GM12878 (cell line): ENCODE measurements at regions not wholly inside any gene's neighbourhood (a gene's known extent, or its start where the extent isn't known, plus 50 kb on each side); places are given as distances from the start of the nearest gene placed in this dataset.

ENCODE experiments used
- ATAC-seq: fragments of 200-7000 bp; cut with Tn5 transposase; 3 replicates; pipeline ENCODE4 v1.9.1; 2020; ENCODE audit warnings: mild to moderate bottlenecking, moderate library complexity
- BruUV-seq: library from RNA; stranded (reverse); fragments of 400-500 nt; replicated peaks from 2 replicates; lab custom pipeline; 2021; lab: Mats Ljungman, UMichigan
- CTCF ChIA-PET: fragments of 300-600 bp; sonication (Branson Sonifier 250); formaldehyde crosslinking; extraction: SDS; loops from one replicate; lab custom pipeline; 2021; ENCODE audit warnings: inconsistent platforms; lab: Yijun Ruan, JAX
- POLR2A ChIA-PET: fragments of 350-600 bp; formaldehyde crosslinking; extraction: SDS; loops from one replicate; lab custom pipeline; 2021; ENCODE audit warnings: inconsistent platforms; lab: Charles Lee
- RAD21 ChIA-PET: fragments of 300-600 bp; sonication (Branson Sonifier 250); formaldehyde crosslinking; loops from one replicate; lab custom pipeline; 2023; ENCODE audit warnings: antibody characterized with exemption; ENCODE audit not compliant: unreplicated experiment; lab: Charles Lee
- SMC1A ChIA-PET: fragments of 300-600 bp; sonication (Branson Sonifier 250); formaldehyde crosslinking; loops from one replicate; lab custom pipeline; 2023; ENCODE audit not compliant: unreplicated experiment, uncharacterized antibody; lab: Charles Lee
- DNase-seq: peaks from one replicate; pipeline ENCODE4 v3.0.0-alpha.2; 2011; ENCODE audit warnings: low read depth, low spot score
- FAIRE-seq: peaks from 3 replicates; lab custom pipeline; 2011; peaks lifted over from hg19 to GRCh38; lab: Jason Lieb, UNC
- H2AFZ ChIP-seq: 2 replicates; pipeline ENCODE4 v1.6.0; 2011; ENCODE audit warnings: low read depth, low read length, control low read depth; ENCODE audit not compliant: control insufficient read depth
- H3K27ac ChIP-seq: 2 replicates; pipeline ENCODE4 v1.5.1; 2011; ENCODE audit warnings: control low read depth; ENCODE audit not compliant: control insufficient read depth, insufficient read depth
- H3K27me3 ChIP-seq, 2 experiments: replicated peaks in 1 of 2; 2 replicates each; pipeline versions ENCODE4 v1.6.0 to v1.6.1; 2011; ENCODE audit warnings: low read length in 1 of 2; ENCODE audit not compliant: control insufficient read depth in 2 of 2, insufficient read depth in 2 of 2
- H3K36me3 ChIP-seq, 2 experiments: 2 replicates each; pipeline ENCODE4 v1.5.1; 2011; ENCODE audit warnings: low read length in 1 of 2; ENCODE audit not compliant: control insufficient read depth in 2 of 2, insufficient read depth in 2 of 2
- H3K4me1 ChIP-seq: 2 replicates; pipeline ENCODE4 v1.6.1; 2011; ENCODE audit warnings: mild to moderate bottlenecking, low read length, moderate library complexity, mixed read lengths; ENCODE audit not compliant: control insufficient read depth, insufficient read depth
- H3K4me2 ChIP-seq: 2 replicates; pipeline ENCODE4 v1.6.0; 2011; ENCODE audit warnings: control low read depth; ENCODE audit not compliant: control insufficient read depth, insufficient read depth
- H3K4me3 ChIP-seq: fragments of 200-600 bp; sonication (generic); 2 replicates; pipeline ENCODE4 v1.5.1; 2016
- H3K79me2 ChIP-seq: 2 replicates; pipeline ENCODE4 v1.6.0; 2011; ENCODE audit warnings: low read length; ENCODE audit not compliant: control insufficient read depth, insufficient read depth
- H3K9ac ChIP-seq: 2 replicates; pipeline ENCODE4 v1.8.0; 2011; ENCODE audit warnings: low read length, control low read depth, mixed read lengths; ENCODE audit not compliant: control insufficient read depth, insufficient read depth
- H3K9me3 ChIP-seq: replicated peaks from 3 replicates; pipeline ENCODE4 v1.5.1; 2011; ENCODE audit warnings: mild to moderate bottlenecking, low read length; ENCODE audit not compliant: control insufficient read depth, insufficient read depth
- H4K20me1 ChIP-seq: 2 replicates; pipeline ENCODE4 v1.6.0; 2011; ENCODE audit not compliant: control insufficient read depth, insufficient read depth
- CBFB ChIP-seq: IDR thresholded peaks from 2 replicates; pipeline ENCODE4 v1.6.1; 2016; ENCODE audit warnings: antibody characterized with exemption, low read depth
- RAD51 ChIP-seq: fragments of 450-650 bp; IDR thresholded peaks from 2 replicates; pipeline ENCODE4 v1.6.1; 2016; ENCODE audit warnings: moderate library complexity, mild to moderate bottlenecking, inconsistent platforms
- SMC3 ChIP-seq: IDR thresholded peaks from 2 replicates; pipeline ENCODE4 v1.6.1; 2011; ENCODE audit warnings: low read length, improper control_type of control experiment, borderline replicate concordance
- TCF12 ChIP-seq: IDR thresholded peaks from 2 replicates; pipeline ENCODE4 v1.6.1; 2011; ENCODE audit warnings: low read depth, mild to moderate bottlenecking, low read length
- in situ Hi-C: fragments of 300-500 bp; cut with MboI; formaldehyde crosslinking; loops from 9 replicates; pipeline ENCODE4 v1.14.3; 2018; ENCODE audit warnings: mixed read lengths
- intact Hi-C: fragments of 100-400 bp; cut with micrococcal nuclease; formaldehyde crosslinking; loops from one replicate; pipeline ENCODE4 v1.14.2; 2022; ENCODE audit not compliant: unreplicated experiment
- TF ChIP-seq, protein P1 (sequence below): fragments of 450-650 bp; IDR thresholded peaks from 2 replicates; pipeline ENCODE4 v1.6.1; 2014; ENCODE audit warnings: mild to moderate bottlenecking
- TF ChIP-seq, protein P2 (sequence below): fragments of 450-650 bp; IDR thresholded peaks from 2 replicates; pipeline ENCODE4 v1.6.1; 2017; ENCODE audit warnings: antibody characterized with exemption, mild to moderate bottlenecking, moderate library complexity
- TF ChIP-seq, protein P3 (sequence below): IDR thresholded peaks from 2 replicates; pipeline ENCODE4 v1.6.1; 2012; ENCODE audit warnings: low read depth, low read length, improper control_type of control experiment

DNA sequence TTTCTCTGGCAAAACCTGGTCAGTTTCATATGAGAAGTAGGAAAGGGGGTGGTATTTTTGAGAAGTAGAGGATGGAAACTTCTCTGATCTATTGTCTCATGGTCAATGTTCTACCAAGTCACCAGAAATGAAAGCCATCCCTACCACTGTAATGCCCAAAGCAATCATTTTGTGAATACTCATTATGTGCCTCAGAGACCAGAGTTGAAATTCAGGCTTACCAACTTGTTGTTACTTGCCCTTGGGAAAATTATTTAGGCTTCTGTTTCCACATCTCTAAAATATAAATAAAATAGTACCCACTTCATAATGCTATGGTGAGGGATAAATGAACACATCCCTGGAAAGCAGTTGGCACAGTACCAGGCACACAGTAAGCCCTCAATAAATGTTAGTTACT is 723.7 kb upstream of the TBX3 start:
- no peak overlapping the region for H3K9ac ChIP-seq
- no peaks in the 10 kb centered on the region for H4K20me1 ChIP-seq
- ATAC-seq: no peak
- H3K4me1 ChIP-seq: no peaks in the 10 kb centered on the region
- CTCF ChIA-PET: no interaction called here
- intact Hi-C loops: no loop called here
- BruUV-seq: no TSS peak
- TF ChIP-seq, protein P1, sequence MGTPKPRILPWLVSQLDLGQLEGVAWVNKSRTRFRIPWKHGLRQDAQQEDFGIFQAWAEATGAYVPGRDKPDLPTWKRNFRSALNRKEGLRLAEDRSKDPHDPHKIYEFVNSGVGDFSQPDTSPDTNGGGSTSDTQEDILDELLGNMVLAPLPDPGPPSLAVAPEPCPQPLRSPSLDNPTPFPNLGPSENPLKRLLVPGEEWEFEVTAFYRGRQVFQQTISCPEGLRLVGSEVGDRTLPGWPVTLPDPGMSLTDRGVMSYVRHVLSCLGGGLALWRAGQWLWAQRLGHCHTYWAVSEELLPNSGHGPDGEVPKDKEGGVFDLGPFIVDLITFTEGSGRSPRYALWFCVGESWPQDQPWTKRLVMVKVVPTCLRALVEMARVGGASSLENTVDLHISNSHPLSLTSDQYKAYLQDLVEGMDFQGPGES: no peak
- TF ChIP-seq SMC3 (no peak), TCF12 (no peak), CBFB (no peak), RAD51 (no peak)
- TF ChIP-seq, protein P2, sequence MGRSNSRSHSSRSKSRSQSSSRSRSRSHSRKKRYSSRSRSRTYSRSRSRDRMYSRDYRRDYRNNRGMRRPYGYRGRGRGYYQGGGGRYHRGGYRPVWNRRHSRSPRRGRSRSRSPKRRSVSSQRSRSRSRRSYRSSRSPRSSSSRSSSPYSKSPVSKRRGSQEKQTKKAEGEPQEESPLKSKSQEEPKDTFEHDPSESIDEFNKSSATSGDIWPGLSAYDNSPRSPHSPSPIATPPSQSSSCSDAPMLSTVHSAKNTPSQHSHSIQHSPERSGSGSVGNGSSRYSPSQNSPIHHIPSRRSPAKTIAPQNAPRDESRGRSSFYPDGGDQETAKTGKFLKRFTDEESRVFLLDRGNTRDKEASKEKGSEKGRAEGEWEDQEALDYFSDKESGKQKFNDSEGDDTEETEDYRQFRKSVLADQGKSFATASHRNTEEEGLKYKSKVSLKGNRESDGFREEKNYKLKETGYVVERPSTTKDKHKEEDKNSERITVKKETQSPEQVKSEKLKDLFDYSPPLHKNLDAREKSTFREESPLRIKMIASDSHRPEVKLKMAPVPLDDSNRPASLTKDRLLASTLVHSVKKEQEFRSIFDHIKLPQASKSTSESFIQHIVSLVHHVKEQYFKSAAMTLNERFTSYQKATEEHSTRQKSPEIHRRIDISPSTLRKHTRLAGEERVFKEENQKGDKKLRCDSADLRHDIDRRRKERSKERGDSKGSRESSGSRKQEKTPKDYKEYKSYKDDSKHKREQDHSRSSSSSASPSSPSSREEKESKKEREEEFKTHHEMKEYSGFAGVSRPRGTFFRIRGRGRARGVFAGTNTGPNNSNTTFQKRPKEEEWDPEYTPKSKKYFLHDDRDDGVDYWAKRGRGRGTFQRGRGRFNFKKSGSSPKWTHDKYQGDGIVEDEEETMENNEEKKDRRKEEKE: no peak
- TF ChIP-seq, protein P3, sequence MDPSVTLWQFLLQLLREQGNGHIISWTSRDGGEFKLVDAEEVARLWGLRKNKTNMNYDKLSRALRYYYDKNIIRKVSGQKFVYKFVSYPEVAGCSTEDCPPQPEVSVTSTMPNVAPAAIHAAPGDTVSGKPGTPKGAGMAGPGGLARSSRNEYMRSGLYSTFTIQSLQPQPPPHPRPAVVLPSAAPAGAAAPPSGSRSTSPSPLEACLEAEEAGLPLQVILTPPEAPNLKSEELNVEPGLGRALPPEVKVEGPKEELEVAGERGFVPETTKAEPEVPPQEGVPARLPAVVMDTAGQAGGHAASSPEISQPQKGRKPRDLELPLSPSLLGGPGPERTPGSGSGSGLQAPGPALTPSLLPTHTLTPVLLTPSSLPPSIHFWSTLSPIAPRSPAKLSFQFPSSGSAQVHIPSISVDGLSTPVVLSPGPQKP: no peak
- TF ChIP-seq, all 136 proteins: peak for 0
- no peak overlapping the region for H3K4me3 ChIP-seq
- no peak overlapping the region for H3K4me2 ChIP-seq
- RAD21 ChIA-PET: no interaction called here
- POLR2A ChIA-PET: no interaction called here
- no peaks in the 10 kb centered on the region for H3K27me3 ChIP-seq
- H3K36me3 ChIP-seq: no peaks in the 10 kb centered on the region
- no peak overlapping the region for H3K27ac ChIP-seq
- in situ Hi-C loops: no loop called here
- DNase-seq (no peak), FAIRE-seq (no peak)
- H3K79me2 ChIP-seq: no peaks in the 10 kb centered on the region
- SMC1A ChIA-PET: no interaction called here
- no peak overlapping the region for H2AFZ ChIP-seq
- H3K9me3 ChIP-seq: no peaks in the 10 kb centered on the region; the same call in 2 of the 3 replicates
